ENCODE measurements at regions not wholly inside any gene's neighbourhood (a gene's known extent, or its start where the extent isn't known, plus 50 kb on each side); places are given as distances from the start of the nearest gene placed in this dataset.

- Histone ChIP-seq H3K27ac (peak overlapping the region in 3 of 4 donors; percentile 66 to 81 (median 71)), H3K9me3 (no peaks in the 10 kb centered on the region), H3K36me3 (no peaks in the 10 kb centered on the region), H3K4me3 (no peak overlapping the region), H3K4me1 (peaks cover 3 to 24% (median 20%) of the 10 kb centered on the region in 4 donors), H3K27me3 (no peaks in the 10 kb centered on the region)
- no peak for DNase-seq
- in situ Hi-C loops (cut with MboI; ENCODE audit: low pct_ligation_motif_present in 1 of 4, low pct_unique_long_range_greater_than_20kb in 1 of 4, low sequenced_read_pairs in 3 of 4), result no loop called here
- 83 to 85% methylated on average over 4 to 8 of the region's 8 CpGs for WGBS, 2 donors (ENCODE audit: low coverage in 1 of 2)
- TF ChIP-seq CTCF (IDR thresholded peaks at IDR 0.05) (no peak), POLR2AphosphoS5 (IDR thresholded peaks at IDR 0.05) (no peak), EP300 (IDR thresholded peaks at IDR 0.05; ENCODE audit: low read depth) (no peak), POLR2A (IDR thresholded peaks at IDR 0.05) (no peak)
- intact Hi-C loops (cut with DNase I; ENCODE audit: low total_unique reads), result no loop called here
These were observed 319.5 kb downstream of the PIK3R1 start for GRCh38 chr5:68534956-68535520.

- TF ChIP-seq EP300 (IDR thresholded peaks at IDR 0.05; ENCODE audit: low read depth) (no peak), POLR2AphosphoS5 (IDR thresholded peaks at IDR 0.05) (no peak), POLR2A (IDR thresholded peaks at IDR 0.05) (no peak), CTCF (IDR thresholded peaks at IDR 0.05) (no peak)
- no peaks in the 10 kb centered on the region for H3K36me3 ChIP-seq
- no peaks in the 10 kb centered on the region for H3K27me3 ChIP-seq
- WGBS, 2 donors (ENCODE audit: low coverage in 1 of 2), result 87 to 92% methylated on average over 3 to 6 of the region's 6 CpGs
- in situ Hi-C loops (cut with MboI; ENCODE audit: low pct_ligation_motif_present in 1 of 4, low pct_unique_long_range_greater_than_20kb in 1 of 4, low sequenced_read_pairs in 3 of 4) (no loop called here), intact Hi-C loops (cut with DNase I; ENCODE audit: low total_unique reads) (no loop called here)
- no peak for DNase-seq
- H3K9me3 ChIP-seq, result no peaks in the 10 kb centered on the region
- no peak overlapping the region for H3K27ac ChIP-seq
- H3K4me3 ChIP-seq, result no peak overlapping the region
- peaks cover 0 to 20% (median 14%) of the 10 kb centered on the region in 4 donors for H3K4me1 ChIP-seq
These were observed 323.4 kb downstream of the PIK3R1 start for GRCh38 chr5:68538814-68539420.

GRCh38 chr5:68540798-68541590 is 325.4 kb downstream of the PIK3R1 start:
- Histone ChIP-seq H3K4me3 (no peak overlapping the region), H3K9me3 (no peaks in the 10 kb centered on the region), H3K4me1 (peaks cover 0 to 22% (median 14%) of the 10 kb centered on the region in 4 donors), H3K27me3 (no peaks in the 10 kb centered on the region), H3K27ac (no peak overlapping the region), H3K36me3 (no peaks in the 10 kb centered on the region)
- no peak for TF ChIP-seq EP300 (IDR thresholded peaks at IDR 0.05; ENCODE audit: low read depth)
- TF ChIP-seq CTCF (IDR thresholded peaks at IDR 0.05), result no peak
- no peak for TF ChIP-seq POLR2A (IDR thresholded peaks at IDR 0.05)
- TF ChIP-seq POLR2AphosphoS5 (IDR thresholded peaks at IDR 0.05), result no peak
- no peak for DNase-seq
- in situ Hi-C loops (cut with MboI; ENCODE audit: low pct_ligation_motif_present in 1 of 4, low pct_unique_long_range_greater_than_20kb in 1 of 4, low sequenced_read_pairs in 3 of 4), result no loop called here
- WGBS, 2 donors (ENCODE audit: low coverage in 1 of 2), result 81 to 91% methylated on average over 9 of the region's 9 CpGs
- intact Hi-C loops (cut with DNase I; ENCODE audit: low total_unique reads), result no loop called here

- H3K36me3 ChIP-seq, result no peaks in the 10 kb centered on the region
- 30 to 50% methylated on average over 1 of the region's 1 CpG for WGBS, 2 donors (ENCODE audit: low coverage in 1 of 2)
- TF ChIP-seq CTCF (IDR thresholded peaks at IDR 0.05) (no peak), EP300 (IDR thresholded peaks at IDR 0.05; ENCODE audit: low read depth) (no peak), POLR2A (IDR thresholded peaks at IDR 0.05) (no peak), POLR2AphosphoS5 (IDR thresholded peaks at IDR 0.05) (no peak)
- H3K27me3 ChIP-seq, result no peaks in the 10 kb centered on the region
- H3K4me1 ChIP-seq, result peaks cover 0 to 22% (median 14%) of the 10 kb centered on the region in 4 donors
- in situ Hi-C loops (cut with MboI; ENCODE audit: low pct_ligation_motif_present in 1 of 4, low pct_unique_long_range_greater_than_20kb in 1 of 4, low sequenced_read_pairs in 3 of 4) (no loop called here), intact Hi-C loops (cut with DNase I; ENCODE audit: low total_unique reads) (no loop called here)
- no peak overlapping the region for H3K27ac ChIP-seq
- DNase-seq, result no peak
- no peaks in the 10 kb centered on the region for H3K9me3 ChIP-seq
- H3K4me3 ChIP-seq, result no peak overlapping the region
These were observed 326.7 kb downstream of the PIK3R1 start for GRCh38 chr5:68542207-68542606.

Data from transverse colon (tissue), 4 donors.